ENCODE measurements at regions not wholly inside any gene's neighbourhood (a gene's known extent, or its start where the extent isn't known, plus 50 kb on each side); places are given as distances from the start of the nearest gene placed in this dataset.

DNA sequence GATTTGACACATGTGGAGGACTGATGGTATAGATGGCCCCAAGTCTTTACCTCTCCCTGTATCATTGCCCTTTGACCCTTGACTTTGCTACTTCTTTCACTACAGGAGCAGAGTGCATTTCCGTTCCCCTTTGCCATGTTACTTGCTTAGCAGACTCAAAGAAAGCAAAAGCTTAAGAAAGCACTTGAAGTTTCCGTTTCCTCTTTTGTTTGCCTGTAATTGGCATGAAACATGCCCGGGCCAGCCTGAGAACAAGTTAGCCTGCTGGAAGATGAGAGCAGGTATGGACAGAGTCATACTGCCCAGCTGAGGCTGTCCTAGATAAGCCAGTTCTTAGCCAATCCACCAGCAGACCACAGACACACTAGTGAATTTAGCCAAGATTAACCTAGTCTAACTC, 206.0 kb downstream of the BCOR start:
- peak; percentile 93 for FAIRE-seq
- DNase-seq (ENCODE audit: extremely low spot score, insufficient read length, low read depth) = no peak

DNA sequence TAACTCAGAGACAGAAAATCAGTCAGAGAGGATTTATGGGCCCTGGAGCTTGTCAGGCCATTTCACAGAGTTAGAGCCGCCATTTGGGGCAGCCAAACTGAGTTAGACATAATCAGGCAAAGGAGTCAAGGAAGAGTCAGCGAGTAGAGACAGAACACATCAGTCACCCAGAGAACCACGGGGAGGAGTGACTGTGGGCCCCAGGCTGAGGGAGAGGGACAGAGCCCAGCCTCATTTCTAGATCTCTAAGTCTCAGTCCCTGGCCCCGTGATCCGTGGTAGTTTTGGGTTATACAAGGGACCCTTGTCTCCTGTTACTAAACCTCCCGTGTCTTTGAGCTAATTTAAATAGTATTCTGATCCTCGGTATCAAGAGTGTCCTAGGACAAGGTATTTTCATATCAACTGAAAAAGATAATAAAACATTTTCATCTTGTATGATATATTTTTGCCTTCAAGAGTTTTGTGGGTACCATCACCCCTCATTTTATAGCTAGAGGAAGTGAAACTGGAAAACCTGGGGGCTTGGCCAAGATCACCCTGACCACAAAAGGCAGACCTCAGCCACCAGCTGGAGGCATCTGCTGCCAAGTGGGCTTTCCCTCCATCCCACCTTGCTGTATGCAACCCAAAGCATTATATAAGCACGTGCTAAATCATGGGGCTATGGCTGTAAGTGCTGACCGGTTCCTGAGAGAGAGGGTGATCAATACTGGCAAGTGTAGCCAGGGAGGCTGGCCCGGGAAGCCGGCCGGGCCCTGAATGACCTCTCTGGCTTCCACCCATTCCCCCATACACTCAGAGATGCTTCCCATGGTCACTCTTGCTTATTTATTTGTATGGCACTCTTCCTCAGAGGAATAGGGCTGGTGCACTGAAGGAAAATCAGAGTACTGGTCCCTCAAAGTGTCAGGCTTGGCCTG, 204.1 kb downstream of the BCOR start:
- FAIRE-seq (peak; percentile 75), DNase-seq (ENCODE audit: extremely low spot score, insufficient read length, low read depth) (no peak)

DNA sequence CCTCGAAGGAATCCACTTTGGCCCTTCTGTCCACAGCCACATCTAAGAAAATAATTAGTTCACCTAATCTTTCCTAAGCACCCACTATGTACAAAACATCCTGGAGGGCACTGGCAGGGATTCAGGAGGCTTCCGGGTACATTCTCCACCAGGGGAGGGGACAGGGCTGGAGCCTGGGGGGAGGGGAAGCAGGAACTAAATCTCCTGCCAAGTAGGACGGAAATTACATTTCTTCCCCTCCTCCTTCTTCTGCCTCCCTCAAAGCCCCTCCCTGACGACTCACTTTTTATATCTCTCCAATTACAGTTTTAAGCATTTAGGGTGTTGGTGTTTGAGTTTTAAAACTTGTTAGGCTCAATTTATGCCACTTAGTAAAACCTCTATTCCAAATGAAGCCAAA, 203.1 kb downstream of the BCOR start:
- DNase-seq (ENCODE audit: extremely low spot score, insufficient read length, low read depth) = no peak
- no peak for FAIRE-seq

DNA sequence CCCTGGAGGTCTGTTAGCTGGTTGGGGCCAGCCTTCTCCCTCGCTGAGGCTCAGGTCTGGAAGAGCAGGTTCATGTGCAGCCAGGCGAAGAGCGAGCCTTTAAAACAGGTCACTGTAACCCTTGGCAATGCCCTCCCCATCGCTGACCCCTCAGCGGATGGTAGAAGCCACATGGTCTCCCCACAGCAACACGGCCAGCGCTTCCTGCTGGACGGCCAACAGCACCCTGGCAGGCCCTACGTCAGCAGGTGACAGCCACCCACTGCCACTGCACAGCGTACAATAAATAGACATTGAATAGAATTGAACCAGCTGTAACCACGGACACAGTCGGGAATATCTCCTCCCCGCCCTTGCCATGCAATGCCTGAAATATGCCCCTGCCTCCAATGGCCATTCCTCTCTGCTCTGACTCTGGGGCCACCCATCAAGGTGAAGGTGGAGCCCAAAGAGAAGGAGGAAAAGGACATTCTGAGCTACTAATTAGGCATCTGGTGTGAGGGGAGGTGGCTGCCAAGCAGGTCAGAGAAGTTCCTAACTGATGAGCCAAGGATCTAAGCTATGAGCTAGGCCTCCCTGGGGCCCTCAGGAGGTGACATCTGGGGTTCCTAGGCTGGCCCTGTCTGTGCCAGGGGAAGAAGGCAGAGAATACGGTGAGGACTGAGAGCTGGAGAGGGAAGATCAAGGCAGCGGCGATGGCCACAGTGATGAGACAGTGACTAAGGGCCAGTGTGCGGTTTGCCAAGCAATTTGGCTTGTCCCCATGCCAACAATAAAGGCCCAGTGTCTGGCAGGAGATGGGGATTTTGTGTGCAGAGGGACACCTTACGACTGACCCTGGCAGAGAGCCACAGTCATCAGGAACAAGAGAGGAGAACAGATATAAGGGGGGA, 202.3 kb downstream of the BCOR start:
- FAIRE-seq = no peak
- DNase-seq (ENCODE audit: extremely low spot score, insufficient read length, low read depth) = no peak

DNA sequence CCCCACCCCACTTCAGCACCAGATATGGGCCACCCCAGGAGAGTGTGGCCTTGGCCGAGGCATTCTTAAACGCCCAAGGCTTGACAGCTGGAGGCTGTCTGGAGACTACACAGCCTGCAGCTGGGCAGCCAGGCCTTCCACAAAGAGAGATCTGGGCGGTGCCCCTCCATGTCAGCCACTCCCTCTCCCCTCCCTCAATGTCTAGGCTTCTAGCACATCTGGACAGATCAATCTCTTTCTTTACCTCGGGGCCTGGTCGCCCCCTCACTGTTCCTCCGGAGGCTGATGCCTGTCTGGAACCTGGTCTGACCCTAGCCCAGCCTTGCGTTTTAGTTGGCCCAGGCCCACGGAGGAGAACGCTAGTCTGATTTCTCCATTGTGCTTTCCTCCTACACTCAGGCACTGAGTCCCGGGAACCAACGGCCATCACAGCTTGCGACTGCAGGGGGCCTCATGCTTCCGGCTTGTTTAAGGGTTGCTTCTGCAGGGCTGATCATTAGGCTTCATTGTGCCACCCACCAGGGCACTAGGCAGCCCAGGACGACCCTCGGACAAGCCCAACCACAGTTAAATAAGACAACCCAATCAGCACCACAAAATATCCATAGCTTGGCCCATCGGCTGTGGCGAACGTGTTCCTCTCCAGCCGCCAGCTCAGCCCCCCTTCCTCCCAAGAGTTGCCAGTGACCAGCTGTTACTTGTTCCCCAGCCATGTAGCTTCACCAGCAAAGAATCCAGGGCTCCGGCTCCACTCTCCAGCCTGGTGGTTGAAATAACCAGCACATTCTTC, 200.6 kb downstream of the BCOR start:
- FAIRE-seq (no peak), DNase-seq (ENCODE audit: extremely low spot score, insufficient read length, low read depth) (no peak)

DNA sequence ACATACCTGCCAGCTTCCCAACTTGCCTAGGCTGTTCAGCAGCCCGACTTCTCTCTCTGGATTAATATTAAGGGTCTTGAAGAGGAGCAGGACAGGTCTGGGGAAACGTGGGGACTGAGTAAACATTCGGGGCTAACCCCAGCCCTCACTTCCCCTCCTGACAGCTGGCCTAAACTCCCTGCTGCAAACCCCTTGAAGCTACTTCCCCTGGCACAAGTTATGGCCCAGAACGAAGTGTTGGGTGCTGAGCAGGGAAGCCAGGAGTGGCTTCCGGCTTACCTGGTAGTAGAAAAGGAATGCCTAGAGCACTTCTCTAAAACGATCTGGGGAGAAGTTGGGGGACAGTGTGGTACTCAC, 200.0 kb downstream of the BCOR start:
- FAIRE-seq (no peak), DNase-seq (ENCODE audit: extremely low spot score, insufficient read length, low read depth) (no peak)

DNA sequence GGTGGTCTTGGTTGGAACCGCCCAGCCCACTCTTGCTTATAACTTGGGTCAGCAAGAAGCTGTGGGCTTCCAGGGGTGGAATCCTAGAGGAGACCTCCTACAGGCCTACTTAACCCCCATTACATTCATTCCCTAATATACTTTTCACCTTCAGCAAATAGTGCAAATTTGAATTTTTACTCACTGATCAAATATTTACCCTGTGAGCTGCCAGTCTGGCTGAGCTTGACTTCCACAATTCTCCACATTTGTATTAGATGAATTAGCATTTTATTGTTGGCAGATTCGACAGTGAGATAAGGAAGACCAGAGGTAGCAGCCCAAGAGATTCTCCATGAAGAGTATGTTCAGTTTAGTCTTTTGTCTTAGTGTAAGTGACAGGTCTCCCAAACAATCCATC, 199.6 kb downstream of the BCOR start:
- DNase-seq (ENCODE audit: extremely low spot score, insufficient read length, low read depth) (no peak), FAIRE-seq (peak; percentile 35)

DNA sequence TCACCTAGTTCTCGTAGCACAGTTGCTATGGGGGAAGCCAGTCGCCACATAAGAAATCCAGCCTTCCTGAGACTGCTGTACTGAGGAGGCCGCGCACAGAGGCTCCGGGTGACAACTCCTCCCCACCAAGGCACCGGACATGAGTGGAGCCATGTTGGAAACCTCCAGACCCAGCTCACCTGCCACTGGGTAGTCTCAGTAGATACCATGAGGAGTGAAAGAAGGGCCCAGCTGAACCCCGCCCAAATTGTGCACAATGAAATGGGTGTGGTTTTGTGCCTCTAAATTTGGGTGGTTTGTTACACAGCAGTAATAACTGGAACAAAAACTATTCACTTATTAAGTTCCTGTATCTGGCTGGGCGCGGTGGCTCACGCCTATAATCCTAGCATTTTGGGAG, 198.7 kb downstream of the BCOR start:
- DNase-seq (ENCODE audit: extremely low spot score, insufficient read length, low read depth) (no peak), FAIRE-seq (no peak)

DNA sequence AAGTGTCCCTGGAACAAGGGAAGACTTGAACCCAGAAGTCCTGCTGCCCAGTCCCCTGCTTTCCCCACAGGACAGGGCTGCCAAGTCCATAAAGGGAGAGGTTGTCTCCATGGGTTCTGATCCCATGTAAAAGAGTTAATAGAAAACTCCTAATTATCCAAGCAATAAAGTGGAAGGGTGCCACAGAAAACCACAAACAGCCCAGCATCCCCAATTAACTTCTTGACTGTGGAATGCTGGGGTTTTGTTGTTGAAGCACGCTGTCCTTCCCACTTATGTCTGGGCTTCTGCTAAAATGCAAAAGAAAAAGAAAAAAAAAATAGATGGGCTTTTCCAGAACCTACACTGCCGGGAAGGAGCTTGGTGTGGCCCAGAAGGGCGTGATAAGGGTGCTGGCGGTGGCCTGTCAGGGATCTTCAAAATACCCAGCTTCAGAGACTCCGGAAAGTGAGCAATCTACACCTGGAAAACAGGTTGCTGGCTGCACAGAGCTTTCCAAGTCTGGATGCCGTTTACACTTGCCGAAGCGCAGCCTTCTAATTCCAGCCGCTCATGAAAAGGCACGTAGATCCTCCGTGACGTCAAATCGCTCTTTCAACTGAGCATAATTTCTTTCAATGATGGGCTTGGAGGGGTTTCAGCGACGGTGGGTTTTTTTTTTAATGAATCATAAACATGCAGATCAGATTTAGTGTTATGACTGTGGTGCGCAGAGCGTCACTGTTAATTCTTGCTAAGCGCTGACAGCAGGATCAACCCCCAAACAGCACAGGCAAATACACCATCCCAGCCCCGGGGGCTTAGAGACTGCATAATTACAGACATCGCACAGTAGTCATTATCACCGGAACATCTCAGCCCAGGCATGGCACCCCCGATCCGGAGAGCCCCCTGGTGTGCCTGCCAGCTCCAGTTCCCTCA, 197.6 kb downstream of the BCOR start:
- no peak for DNase-seq (ENCODE audit: extremely low spot score, insufficient read length, low read depth)
- FAIRE-seq = no peak

DNA sequence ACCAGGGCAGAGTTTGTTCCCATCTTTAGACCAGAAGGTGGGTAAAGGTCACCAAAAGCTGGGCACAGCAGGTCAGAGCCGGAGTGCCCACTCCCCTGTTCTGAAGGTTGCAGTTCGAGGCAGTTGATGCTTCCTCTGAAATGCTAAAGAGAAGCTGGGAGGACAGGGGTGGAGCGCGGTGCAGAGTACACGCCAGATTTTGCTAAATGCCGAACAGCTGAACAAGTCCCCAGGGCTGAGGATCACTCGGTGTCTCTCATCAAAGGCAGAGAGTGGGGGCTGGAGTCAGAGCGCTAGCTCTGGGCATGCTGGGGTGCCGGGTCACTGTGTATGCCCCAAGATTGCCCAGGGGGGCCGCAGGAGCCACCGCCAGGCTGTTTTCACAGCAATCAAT, 197.0 kb downstream of the BCOR start:
- no peak for DNase-seq (ENCODE audit: extremely low spot score, insufficient read length, low read depth)
- FAIRE-seq = no peak

DNA sequence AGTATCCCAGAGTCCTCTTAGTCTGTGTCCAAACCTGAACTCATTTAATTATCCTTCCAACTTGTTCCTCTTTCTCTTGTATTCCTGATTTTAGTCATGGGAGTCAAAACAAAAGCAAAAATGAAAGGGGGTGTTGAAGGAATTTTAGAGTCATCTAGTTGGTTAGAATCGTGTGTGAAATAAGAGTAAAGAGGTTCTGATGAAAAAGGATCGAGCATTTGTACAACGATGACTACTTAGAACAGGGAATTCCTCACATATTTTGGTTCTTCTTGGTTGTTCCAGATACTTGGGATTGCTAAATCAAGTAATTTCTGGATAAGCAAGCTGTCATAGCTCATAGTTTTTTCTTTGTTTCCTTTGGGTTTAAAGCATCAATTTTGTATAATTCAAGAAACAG, 194.4 kb downstream of the BCOR start:
- FAIRE-seq (no peak), DNase-seq (ENCODE audit: extremely low spot score, insufficient read length, low read depth) (no peak)

DNA sequence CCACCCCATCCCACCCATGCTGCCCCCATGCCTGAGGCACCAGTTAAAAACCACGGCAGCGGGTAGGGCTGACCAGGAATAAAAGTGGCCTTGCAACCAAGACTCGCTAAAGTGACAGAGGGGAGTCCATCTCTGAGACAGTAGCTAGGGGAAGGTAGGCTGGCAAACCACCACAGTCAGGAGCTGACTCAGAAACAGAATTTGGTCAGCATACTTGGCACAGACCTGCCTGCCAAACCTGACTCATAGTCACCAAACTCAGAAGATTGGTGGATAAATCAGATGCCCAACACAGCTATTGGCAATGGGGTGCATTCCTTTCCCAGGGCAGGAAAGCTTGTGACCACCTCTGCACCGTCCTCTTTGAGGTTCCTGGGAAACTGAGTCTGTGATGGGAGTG, 193.8 kb downstream of the BCOR start:
- no peak for DNase-seq (ENCODE audit: extremely low spot score, insufficient read length, low read depth)
- no peak for FAIRE-seq

DNA sequence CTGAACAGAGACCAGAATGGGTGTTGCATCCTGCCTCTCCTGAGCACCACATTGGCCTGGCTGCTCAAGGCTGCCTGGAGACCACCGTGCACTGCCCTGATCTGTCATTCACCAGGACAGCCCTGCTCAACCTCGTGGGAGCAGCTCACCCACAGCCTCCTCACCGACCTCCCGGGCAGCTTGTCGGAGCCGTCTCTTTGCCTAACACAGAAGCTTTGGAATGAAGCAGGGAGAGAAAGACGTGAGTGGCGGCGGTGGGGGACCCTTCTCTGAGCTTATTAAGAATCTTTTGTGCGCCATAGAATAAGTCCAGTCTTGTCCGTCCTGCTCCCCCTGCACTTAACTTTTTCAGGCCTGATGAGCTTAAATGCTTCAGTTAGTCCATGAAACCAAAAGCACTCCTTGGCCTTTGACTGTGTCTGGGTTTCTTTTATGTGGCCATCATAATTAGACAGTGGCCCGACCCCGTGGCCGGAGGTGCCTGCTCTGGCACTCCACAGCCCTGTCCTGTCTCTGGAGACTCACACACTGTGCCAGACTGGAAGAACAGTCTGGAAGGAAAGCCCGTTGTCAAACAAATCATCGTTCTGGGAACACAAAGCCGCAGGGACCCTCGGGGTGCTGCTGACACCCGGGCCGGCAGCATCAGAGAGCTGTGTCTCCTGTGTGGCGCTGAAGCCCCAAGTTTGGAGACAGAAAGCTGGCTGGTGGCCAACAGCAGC, 192.8 kb downstream of the BCOR start:
- DNase-seq (ENCODE audit: extremely low spot score, insufficient read length, low read depth) (no peak), FAIRE-seq (no peak)

DNA sequence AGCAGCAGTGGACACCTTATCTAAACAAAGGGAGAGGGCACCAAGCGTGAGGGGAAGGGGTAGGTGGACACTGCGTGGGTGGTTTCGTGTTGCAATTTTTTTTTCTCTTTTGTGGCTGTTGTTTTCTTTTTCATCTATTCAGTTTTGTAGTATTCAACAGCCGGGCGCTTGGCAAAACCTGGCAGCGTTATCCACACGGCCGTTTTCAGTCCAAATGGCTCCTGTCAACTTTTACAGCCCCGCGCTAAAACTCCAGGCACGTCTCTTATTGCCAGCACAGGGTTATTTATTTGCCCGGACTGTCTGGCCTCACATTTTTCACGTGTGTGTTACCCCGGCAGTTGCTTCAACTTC, 192.2 kb downstream of the BCOR start:
- DNase-seq (ENCODE audit: extremely low spot score, insufficient read length, low read depth) = no peak
- no peak for FAIRE-seq

DNA sequence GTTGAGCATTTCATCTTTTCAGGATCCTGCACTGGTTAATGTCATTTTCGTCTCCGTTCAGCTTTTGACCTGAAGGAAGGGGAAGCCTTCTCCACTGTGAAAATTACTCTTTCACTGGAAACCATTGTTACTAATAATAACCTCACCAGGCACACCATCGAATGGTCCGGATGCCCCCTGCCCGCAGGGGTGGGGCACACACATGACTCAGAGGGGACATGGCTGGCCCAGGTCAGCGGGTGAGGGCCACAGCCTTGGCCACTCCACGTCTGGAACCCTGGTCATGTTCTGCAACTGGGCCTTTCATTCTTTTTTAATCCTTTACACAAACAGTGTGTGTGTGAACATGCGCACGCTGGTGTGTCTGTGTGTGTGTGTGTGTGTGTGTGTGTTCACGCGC, 191.8 kb downstream of the BCOR start:
- FAIRE-seq = no peak
- DNase-seq (ENCODE audit: extremely low spot score, insufficient read length, low read depth) = no peak

DNA sequence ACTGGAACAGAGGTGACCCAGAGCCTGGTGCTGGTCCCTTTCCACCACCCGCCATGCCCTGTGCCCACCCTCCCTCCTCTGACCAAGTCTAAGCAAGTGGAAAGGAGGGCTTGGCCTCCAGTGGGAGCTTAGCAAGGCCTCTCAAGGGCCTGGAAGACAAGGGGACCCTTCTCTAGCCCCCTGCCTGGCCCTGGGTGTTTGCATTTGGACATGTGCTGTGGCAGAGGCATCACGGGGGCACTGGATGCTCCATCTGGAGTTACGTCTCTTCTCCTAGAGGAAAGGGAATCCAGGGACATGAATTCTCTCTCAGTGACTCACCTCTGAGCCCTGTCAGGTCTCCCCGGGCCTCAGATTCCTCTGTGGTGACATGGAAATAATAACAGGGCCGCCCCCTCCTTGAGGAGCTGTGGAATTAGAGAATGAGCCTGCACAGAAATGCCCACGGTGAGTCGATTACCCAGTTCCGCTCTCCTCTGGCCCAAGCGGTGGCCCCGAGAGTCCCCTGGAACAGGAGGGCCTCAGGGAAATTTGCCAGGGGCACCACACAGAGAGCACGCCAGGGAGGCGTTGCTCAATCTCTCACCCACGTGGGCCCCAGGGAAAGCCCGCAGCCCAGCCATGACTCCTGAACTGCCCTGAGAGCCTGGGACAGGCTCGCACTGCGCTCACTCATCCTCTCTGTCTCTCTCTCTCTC, 189.6 kb downstream of the BCOR start:
- no peak for FAIRE-seq
- DNase-seq (ENCODE audit: extremely low spot score, insufficient read length, low read depth) = no peak

DNA sequence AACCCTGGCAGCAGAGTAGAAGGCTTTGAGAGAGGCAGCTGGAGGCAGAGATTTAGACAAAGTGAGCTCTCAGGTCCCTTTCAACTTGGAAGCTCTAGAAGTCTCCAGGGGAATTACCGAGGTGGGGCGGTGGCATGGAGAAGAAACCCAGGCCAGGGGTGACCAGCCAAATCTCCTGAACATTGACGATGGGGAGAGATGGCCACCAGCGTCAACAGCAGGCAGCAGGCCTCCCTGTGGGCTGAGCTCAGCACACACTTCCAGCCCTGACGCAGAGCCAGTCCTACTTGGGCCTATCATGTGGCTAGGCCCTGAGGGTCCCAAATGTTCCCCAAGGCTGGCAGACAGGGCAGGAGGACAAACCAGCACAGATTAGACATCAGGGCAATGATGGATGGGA, 187.8 kb downstream of the BCOR start:
- DNase-seq (ENCODE audit: extremely low spot score, insufficient read length, low read depth) (no peak), FAIRE-seq (no peak)

DNA sequence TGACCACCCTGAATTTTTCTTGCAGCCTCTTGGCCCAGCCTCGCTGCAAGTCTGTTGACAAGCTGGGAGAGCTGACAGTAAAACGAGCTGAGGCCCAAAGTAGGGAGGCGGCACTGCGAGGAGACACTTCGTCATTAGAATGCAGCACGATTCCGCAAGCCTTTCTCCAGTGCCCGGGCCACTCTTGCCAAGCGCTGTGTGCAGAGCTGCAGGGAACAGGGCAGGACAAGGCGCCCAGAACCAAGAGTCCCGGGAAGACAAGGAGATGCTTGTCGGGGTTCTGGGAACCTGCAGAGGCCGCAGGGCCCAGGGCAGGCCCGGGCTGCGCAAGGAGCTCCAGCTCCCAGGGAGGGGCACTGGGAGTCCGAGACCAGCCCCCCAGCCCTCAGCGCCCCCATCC, 187.1 kb downstream of the BCOR start:
- FAIRE-seq = no peak

More for the DNA sequence above, 187.1 kb downstream of the BCOR start:
- DNase-seq (ENCODE audit: extremely low spot score, insufficient read length, low read depth) = no peak
